Astrocyte (in vitro differentiated cells and primary cell): ENCODE measurements at regions not wholly inside any gene's neighbourhood (a gene's known extent, or its start where the extent isn't known, plus 50 kb on each side); places are given as distances from the start of the nearest gene placed in this dataset.

ENCODE experiments used
- DNase-seq: peaks from one replicate; pipeline ENCODE4 v3.0.0-alpha.2; 2010; ENCODE audit warnings: low read depth
- FAIRE-seq: peaks from 2 replicates; lab custom pipeline; 2011; peaks lifted over from hg19 to GRCh38; lab: Jason Lieb, UNC
- H2AFZ ChIP-seq: 2 replicates; pipeline ENCODE4 v1.6.0; 2012; ENCODE audit warnings: low read depth, low read length, inconsistent platforms
- H3K27ac ChIP-seq: 2 replicates; pipeline ENCODE4 v1.5.1; 2011; ENCODE audit warnings: low read depth, low read length, inconsistent platforms
- H3K27me3 ChIP-seq: 2 replicates; pipeline ENCODE4 v1.6.0; 2011; ENCODE audit warnings: low read length, inconsistent platforms; ENCODE audit not compliant: insufficient read depth
- H3K36me3 ChIP-seq: 2 replicates; pipeline ENCODE4 v1.5.1; 2011; ENCODE audit warnings: low read length, inconsistent platforms; ENCODE audit not compliant: insufficient read depth
- H3K4me1 ChIP-seq: 2 replicates; pipeline ENCODE4 v1.5.1; 2011; ENCODE audit warnings: low read length, inconsistent platforms; ENCODE audit not compliant: insufficient read depth
- H3K4me2 ChIP-seq: 2 replicates; pipeline ENCODE4 v1.6.0; 2012; ENCODE audit warnings: low read length, inconsistent platforms
- H3K4me3 ChIP-seq: 2 replicates; pipeline ENCODE4 v1.5.1; 2011; ENCODE audit warnings: low read depth, mild to moderate bottlenecking, low read length, inconsistent platforms; ENCODE audit not compliant: insufficient read depth
- H3K79me2 ChIP-seq: 2 replicates; pipeline ENCODE4 v1.6.0; 2012; ENCODE audit warnings: mild to moderate bottlenecking, low read length, inconsistent platforms; ENCODE audit not compliant: insufficient read depth
- H3K9ac ChIP-seq: 2 replicates; pipeline ENCODE4 v1.6.0; 2012; ENCODE audit warnings: mild to moderate bottlenecking, low read length, inconsistent platforms
- H3K9me3 ChIP-seq: 2 replicates; pipeline ENCODE4 v1.5.1; 2012; ENCODE audit warnings: low read depth, mild to moderate bottlenecking, low read length, inconsistent platforms; ENCODE audit not compliant: insufficient read depth
- H4K20me1 ChIP-seq: 2 replicates; pipeline ENCODE4 v1.6.0; 2012; ENCODE audit warnings: low read length, inconsistent platforms; ENCODE audit not compliant: insufficient read depth
- H3K27ac Mint-ChIP-seq: one replicate; pipeline ENCODE4 v1.8.0; 2021; ENCODE audit warnings: mild to moderate bottlenecking, mixed read lengths; ENCODE audit not compliant: unreplicated experiment
- H3K27me3 Mint-ChIP-seq: one replicate; pipeline ENCODE4 v1.8.0; 2021; ENCODE audit warnings: low read depth, mixed read lengths; ENCODE audit not compliant: unreplicated experiment
- H3K36me3 Mint-ChIP-seq: one replicate; pipeline ENCODE4 v1.8.0; 2021; ENCODE audit warnings: low read depth, mixed read lengths; ENCODE audit not compliant: unreplicated experiment
- H3K4me1 Mint-ChIP-seq: one replicate; pipeline ENCODE4 v1.8.0; 2021; ENCODE audit warnings: low read depth, mixed read lengths; ENCODE audit not compliant: unreplicated experiment
- H3K4me3 Mint-ChIP-seq: one replicate; pipeline ENCODE4 v1.8.0; 2021; ENCODE audit warnings: mild to moderate bottlenecking, moderate library complexity, mixed read lengths; ENCODE audit not compliant: unreplicated experiment
- H3K9me3 Mint-ChIP-seq: one replicate; pipeline ENCODE4 v1.8.0; 2021; ENCODE audit warnings: mild to moderate bottlenecking, mixed read lengths; ENCODE audit not compliant: unreplicated experiment
- EZH2 ChIP-seq: IDR thresholded peaks from 2 replicates; pipeline ENCODE4 v1.6.1; 2012; ENCODE audit warnings: mild to moderate bottlenecking, low read length, inconsistent platforms; ENCODE audit not compliant: insufficient read depth
- TF ChIP-seq, protein P1 (sequence below): IDR thresholded peaks from 2 replicates; pipeline ENCODE4 v1.5.1; 2011; ENCODE audit warnings: low read depth, mild to moderate bottlenecking, inconsistent platforms, low read length, moderate library complexity; ENCODE audit not compliant: insufficient read depth

GRCh38 chr2:111704246-111704645, 179.7 kb downstream of the ANAPC1 start:
- no peaks in the 10 kb centered on the region for H3K27me3 Mint-ChIP-seq
- Histone ChIP-seq H3K9me3 (no peaks in the 10 kb centered on the region), H3K9ac (no peak overlapping the region), H4K20me1 (no peaks in the 10 kb centered on the region), H3K4me3 (no peak overlapping the region), H3K36me3 (no peaks in the 10 kb centered on the region), H3K4me2 (peak overlapping the region; percentile 47), H2AFZ (no peak overlapping the region), H3K27ac (no peak overlapping the region), H3K27me3 (peaks cover 7% of the 10 kb centered on the region), H3K4me1 (peaks cover 33% of the 10 kb centered on the region), H3K79me2 (no peaks in the 10 kb centered on the region)
- no peak for TF ChIP-seq EZH2
- TF ChIP-seq, protein P1, sequence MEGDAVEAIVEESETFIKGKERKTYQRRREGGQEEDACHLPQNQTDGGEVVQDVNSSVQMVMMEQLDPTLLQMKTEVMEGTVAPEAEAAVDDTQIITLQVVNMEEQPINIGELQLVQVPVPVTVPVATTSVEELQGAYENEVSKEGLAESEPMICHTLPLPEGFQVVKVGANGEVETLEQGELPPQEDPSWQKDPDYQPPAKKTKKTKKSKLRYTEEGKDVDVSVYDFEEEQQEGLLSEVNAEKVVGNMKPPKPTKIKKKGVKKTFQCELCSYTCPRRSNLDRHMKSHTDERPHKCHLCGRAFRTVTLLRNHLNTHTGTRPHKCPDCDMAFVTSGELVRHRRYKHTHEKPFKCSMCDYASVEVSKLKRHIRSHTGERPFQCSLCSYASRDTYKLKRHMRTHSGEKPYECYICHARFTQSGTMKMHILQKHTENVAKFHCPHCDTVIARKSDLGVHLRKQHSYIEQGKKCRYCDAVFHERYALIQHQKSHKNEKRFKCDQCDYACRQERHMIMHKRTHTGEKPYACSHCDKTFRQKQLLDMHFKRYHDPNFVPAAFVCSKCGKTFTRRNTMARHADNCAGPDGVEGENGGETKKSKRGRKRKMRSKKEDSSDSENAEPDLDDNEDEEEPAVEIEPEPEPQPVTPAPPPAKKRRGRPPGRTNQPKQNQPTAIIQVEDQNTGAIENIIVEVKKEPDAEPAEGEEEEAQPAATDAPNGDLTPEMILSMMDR = no peak
- H3K36me3 Mint-ChIP-seq = peaks cover 3% of the 10 kb centered on the region
- FAIRE-seq = no peak
- peaks cover 2% of the 10 kb centered on the region for H3K9me3 Mint-ChIP-seq
- peaks cover 54% of the 10 kb centered on the region for H3K4me1 Mint-ChIP-seq
- H3K27ac Mint-ChIP-seq = peak overlapping the region; percentile 75
- peak; percentile 80 for DNase-seq
- H3K4me3 Mint-ChIP-seq = no peak overlapping the region

DNA sequence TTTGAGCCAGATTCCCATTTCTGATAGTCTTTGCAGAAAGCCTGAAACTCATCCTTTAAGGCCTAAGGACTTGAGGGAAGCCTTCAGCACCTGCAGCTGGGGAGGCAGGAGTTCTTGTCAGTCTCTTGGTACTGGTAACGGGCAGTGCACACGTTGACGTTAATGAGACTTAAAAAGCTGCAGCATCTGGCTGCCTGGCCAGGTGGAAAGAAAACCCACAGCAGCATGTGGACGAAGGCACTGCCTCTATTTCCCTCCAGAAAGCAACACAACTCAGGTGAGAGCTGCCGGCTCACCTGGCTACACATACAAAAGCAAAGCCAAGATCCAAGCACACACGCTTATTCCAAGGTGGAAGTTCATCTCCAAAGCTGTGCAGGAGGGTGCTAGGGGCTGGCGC, 178.8 kb downstream of the ANAPC1 start:
- peaks cover 58% of the 10 kb centered on the region for H3K4me1 Mint-ChIP-seq
- Histone ChIP-seq H3K4me3 (no peak overlapping the region), H4K20me1 (no peaks in the 10 kb centered on the region), H3K36me3 (no peaks in the 10 kb centered on the region), H3K4me2 (peak overlapping the region; percentile 52), H3K4me1 (peaks cover 29% of the 10 kb centered on the region), H2AFZ (no peak overlapping the region), H3K79me2 (no peaks in the 10 kb centered on the region), H3K9ac (peak overlapping the region; percentile 51), H3K9me3 (no peaks in the 10 kb centered on the region), H3K27ac (peak overlapping the region; percentile 53), H3K27me3 (peaks cover 7% of the 10 kb centered on the region)
- no peak for FAIRE-seq
- no peak for TF ChIP-seq EZH2
- TF ChIP-seq, protein P1 = no peak
- H3K27me3 Mint-ChIP-seq = no peaks in the 10 kb centered on the region
- no peak for DNase-seq
- H3K27ac Mint-ChIP-seq = peak overlapping the region; percentile 90
- H3K4me3 Mint-ChIP-seq = no peak overlapping the region
- peaks cover 3% of the 10 kb centered on the region for H3K36me3 Mint-ChIP-seq
- peaks cover 2% of the 10 kb centered on the region for H3K9me3 Mint-ChIP-seq

DNA sequence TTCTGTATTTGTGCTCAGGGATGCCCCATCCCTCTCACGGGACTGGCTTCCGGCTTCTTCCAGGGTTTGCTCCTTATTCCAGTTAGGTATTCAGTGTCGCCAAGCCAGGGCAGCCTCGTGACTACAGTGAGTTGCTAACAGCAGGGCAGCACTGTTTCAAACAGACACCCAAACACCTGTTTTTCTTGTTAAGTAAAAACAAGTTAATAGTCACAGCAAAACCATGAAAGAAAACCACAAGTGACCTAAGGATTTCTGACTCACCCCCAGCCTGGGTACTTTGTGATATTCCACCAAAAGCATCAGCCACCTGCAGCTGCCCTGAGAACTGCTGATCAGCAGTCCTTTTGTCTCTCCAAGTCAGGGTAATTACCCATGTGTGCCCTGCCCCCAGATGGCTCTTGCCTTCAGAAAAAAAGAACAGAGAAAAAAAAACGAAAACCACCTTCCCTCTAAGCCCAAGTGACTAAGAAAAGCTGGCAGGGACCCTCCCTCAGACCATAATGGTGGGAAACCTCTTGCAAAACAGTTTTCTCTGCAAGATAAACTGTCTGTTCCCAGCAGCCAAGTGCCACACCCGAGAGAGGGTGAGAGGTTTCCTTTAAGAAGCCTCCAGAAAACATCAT, 178.2 kb downstream of the ANAPC1 start:
- Mint-ChIP-seq H3K4me3 (no peak overlapping the region), H3K27ac (peak overlapping the region; percentile 90), H3K4me1 (peaks cover 61% of the 10 kb centered on the region), H3K9me3 (peaks cover 2% of the 10 kb centered on the region), H3K36me3 (peaks cover 3% of the 10 kb centered on the region), H3K27me3 (no peaks in the 10 kb centered on the region)
- Histone ChIP-seq H4K20me1 (no peaks in the 10 kb centered on the region), H3K79me2 (no peaks in the 10 kb centered on the region), H3K27ac (peak overlapping the region; percentile 53), H3K27me3 (peaks cover 8% of the 10 kb centered on the region), H3K4me2 (peak overlapping the region; percentile 52), H3K36me3 (no peaks in the 10 kb centered on the region), H3K9ac (peak overlapping the region; percentile 51), H3K9me3 (no peaks in the 10 kb centered on the region), H3K4me1 (peaks cover 29% of the 10 kb centered on the region), H2AFZ (no peak overlapping the region), H3K4me3 (no peak overlapping the region)
- TF ChIP-seq EZH2 = no peak
- TF ChIP-seq, protein P1 = no peak
- DNase-seq (peak; percentile 98), FAIRE-seq (peak; percentile 56)
